Left renal pelvis (tissue), 4 donors: ENCODE measurements at regions not wholly inside any gene's neighbourhood (a gene's known extent, or its start where the extent isn't known, plus 50 kb on each side); places are given as distances from the start of the nearest gene placed in this dataset.

Experiments
- DNase-seq, 4 donors: peaks; one replicate each; pipeline ENCODE4 v3.0.0-alpha.2; 2013; ENCODE audit warnings: low read depth in 4 of 4, low spot score in 3 of 4

DNA sequence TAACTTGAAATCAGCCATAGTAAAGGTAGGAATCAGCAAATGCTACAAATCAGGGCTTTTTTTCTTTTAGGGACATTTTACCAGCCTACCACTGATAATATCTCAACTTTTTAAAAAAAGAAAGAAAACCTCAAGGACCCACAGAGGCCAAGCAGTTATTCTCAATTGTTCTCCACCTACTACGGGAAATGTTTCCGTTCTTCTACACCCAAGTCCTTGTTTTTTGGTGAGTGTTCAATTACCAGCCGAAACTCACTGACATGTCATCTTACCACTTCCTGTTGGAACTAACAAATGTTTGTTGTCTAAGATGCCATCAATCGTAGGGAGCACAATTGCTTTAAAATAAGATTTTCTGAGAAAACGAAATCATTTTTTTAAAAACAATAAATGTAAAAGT lies 50.2 kb upstream of the CDK1 start:
- no peak for DNase-seq

DNA sequence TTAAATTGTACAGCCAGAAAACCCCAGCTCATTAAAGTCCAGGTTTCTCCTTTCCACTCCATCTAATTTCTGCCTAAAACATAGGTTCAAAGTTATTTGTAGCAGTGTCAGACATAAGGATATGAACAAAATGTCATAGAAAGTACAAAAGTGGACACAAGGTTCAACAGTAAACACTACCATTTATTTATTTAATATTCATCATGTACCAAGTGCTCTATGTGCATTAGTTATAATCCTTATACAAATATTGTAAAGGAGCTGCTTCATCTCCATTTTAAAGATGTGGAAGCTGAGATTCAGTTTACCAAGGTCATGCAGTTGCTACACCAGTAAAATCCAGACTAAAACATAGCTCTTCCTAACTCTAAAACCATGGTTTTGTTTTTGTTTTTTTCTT lies 52.0 kb upstream of the CDK1 start:
- no peak for DNase-seq

- DNase-seq, result no peak
Measured at GRCh38 chr10:60722623-60723022, 55.7 kb upstream of the CDK1 start.

- no peak for DNase-seq
Measured at GRCh38 chr10:60719721-60720120, 58.6 kb upstream of the CDK1 start.

DNA sequence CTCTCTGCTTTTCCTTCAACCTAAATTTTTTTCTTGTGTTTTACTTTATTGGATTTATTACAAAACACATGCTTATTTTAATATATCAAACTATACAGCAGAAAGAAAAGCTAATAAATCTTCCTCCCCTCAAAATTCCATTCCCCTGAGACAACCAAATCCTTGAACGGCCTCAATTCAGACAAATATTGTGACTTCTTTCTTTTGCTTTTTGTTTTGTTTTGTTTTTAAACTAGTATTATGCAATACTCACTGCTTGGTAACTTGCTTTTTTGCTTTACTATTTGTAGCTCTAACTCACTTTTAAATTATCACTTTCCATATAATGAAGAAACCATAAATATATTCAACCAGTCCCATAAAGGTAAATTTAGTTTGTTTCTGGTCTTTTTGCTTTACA lies 59.4 kb upstream of the CDK1 start:
- DNase-seq, result no peak

DNA sequence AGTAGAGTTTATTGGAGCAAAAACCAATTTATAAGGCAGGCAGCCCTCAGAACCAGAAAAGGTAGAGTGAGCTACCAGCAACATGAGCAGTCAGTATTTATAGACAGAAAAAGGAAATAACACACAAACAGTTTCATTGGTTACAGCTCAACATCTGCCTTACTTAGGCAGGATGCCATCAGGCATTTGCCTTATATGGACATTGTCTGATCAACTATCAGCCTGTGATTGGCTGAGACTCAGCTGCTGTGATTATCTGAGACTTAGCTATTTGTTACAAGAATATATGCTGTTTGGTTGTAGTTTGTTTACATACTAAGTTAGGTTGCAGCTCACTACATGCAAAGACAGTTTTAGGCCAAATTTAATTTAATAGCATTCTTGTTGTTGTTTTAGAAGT lies 60.4 kb upstream of the CDK1 start:
- no peak for DNase-seq

DNA sequence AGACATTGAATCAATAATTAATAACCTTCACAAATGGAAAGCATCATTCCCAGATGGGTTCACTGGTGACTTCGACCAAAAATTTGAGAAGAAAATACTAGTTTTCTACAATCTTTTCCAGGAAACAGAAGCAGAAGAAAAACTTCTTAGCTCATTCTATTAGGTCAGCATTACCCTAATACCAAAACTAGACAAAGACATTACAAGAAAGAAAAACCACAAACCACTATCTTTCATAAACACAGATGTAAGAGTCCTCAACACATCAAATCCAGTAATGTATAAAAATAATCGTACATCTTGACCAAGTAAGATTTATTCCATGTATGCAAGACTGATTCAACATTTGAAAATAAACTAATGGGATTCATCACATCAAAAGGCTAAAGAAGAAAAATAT lies 64.0 kb upstream of the CDK1 start:
- no peak for DNase-seq

- no peak for DNase-seq
Measured at GRCh38 chr10:60711496-60711895, 66.8 kb upstream of the CDK1 start.

DNA sequence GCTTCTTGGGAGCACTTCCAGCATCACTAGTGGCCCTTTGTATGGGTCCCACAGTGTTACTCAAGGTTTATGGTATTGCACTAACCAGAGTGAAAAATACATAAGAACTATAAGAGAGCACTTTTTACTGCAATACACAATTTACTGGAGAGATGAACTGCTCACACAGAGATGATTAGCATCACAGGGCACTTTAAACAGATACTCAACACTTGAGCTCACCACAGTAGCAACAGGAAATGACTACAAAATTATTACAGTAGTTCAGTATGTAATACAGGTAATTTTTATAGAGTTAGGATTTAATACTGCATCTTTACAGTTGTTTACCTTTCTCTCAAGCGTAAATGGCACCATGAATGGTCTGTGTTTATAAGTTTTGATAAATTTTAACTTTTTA lies 68.2 kb upstream of the CDK1 start:
- no peak for DNase-seq

GRCh38 chr10:60708666-60709065 lies 69.6 kb upstream of the CDK1 start:
- DNase-seq, result no peak

- no peak for DNase-seq
Measured at GRCh38 chr10:60707841-60708240, 70.4 kb upstream of the CDK1 start.

DNA sequence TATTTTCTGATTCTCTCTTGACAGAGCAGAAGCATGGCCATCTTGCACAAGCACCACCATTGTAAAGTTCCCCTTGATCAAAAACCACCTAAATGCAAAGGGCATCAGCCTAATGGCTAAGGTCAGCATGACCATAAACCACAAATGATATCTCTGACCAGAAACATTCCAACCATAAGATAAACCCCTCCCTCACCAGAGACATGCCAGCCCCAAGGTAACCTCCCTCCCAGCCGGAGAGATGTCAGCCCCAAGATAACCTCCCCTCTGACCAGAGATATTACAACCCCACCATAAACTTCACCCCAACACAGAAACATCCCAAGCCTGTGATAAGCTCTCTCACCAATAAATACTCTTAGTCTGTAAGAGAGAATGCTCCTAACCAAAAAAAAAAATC lies 72.1 kb upstream of the CDK1 start:
- DNase-seq, result no peak

DNA sequence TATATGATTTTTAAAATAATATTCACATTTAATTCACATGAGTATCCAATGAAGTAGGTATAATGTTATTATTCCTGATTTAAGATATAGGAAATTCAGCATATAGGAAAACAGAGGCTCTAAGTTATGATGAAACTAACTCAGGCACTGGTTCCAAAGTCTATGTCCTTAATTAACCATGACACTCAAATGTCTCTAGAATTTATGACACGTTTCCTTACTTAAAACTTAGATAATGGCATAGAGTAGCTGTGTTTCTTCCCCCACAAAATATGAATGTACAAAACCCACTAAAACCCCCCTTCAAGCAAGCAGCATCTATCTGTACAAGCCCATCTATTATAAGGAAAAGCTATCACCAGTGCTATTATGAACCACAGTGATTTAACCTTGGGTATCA lies 72.9 kb upstream of the CDK1 start:
- DNase-seq, result no peak

- peak in 1 of 4 donors; percentile 5 for DNase-seq
Measured at GRCh38 chr10:60704471-60704870, 73.8 kb upstream of the CDK1 start.

GRCh38 chr10:60703266-60704041 lies 74.8 kb upstream of the CDK1 start:
- no peak for DNase-seq

DNA sequence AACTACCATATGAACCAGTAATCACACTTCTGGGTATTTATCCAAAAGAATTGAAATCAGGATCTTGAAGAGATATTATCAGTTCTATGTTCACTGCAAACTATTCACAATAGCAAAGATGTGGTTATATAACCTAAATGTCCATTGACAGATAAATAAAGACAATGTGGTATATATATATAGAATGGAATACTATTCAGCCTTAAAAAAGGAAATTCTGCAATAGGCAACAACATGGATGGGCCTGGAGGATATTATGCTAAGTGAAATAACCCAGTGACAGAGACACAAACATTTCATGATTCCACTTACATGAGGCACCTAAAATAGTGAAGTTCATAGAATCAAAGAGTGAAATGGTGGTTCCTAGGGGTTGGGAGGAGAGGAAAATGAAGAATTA lies 90.6 kb upstream of the CDK1 start:
- DNase-seq, result no peak

- DNase-seq, result no peak
Measured at GRCh38 chr10:60684091-60684490, 94.2 kb upstream of the CDK1 start.

DNA sequence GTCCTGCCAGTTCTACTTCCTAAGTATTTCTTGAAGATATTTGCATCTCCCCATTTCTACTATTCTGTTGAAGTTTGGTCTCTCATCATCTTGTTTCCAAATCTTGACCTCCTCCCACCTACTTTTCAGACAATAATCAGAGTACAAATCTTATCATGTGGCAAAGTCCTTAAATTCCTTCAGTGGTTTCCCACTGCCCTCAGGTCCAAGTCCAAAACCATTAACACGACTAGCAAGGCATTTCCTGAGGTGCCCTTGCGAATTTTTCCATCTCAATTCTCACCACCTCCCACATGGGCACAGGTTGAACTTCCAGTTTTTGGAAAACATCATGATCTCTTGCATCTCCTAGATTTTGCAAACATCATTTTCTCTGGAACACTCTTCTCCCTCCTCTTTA lies 97.2 kb upstream of the CDK1 start:
- DNase-seq, result no peak

DNA sequence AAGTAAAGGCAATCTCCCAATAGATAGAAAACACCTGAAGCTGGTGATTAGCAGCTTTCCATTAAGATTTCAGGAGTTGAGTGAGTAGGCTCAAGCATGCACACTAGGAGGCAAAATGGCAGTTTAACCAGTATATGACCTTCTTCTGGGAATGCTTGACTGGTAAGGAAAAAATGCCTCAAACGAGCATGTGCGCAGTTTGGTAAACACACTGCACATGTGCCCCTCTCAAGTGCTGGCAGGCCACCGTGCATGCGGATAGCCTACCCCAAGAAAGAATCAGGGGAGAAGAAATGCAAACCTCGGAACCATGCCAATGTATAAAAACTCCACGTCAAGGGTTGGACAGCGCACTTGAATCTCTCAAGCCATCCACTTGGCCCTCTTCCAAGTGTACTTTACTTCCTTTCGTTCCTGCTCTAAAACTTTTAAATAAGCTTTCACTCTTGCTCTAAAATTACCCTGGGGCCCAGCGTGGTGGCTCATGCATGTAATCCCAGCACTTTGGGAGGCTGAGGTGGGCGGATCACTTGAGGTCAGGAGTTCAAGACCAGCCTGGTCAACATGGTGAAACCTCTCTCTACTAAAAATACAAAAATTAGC lies 98.8 kb upstream of the CDK1 start:
- no peak for DNase-seq

DNA sequence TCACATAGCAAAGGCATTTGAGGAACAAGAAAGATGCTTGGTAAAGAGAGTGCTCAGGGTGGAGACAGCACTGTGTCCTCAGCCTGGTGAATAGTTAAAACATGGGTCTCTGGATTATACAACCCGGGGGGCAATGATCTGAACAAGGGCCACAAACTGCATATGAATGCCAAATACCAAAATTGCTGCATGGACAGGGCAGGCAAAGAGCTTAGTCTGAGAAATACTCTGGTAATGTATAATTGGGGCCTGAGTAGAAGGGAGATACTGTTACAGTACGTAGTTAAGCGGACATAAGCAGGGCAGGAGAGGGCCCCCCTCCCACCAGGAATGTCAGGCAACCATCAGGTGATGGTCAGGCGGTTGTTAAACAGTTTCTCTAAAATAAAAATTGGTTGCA lies 99.3 kb upstream of the CDK1 start:
- no peak for DNase-seq

DNA sequence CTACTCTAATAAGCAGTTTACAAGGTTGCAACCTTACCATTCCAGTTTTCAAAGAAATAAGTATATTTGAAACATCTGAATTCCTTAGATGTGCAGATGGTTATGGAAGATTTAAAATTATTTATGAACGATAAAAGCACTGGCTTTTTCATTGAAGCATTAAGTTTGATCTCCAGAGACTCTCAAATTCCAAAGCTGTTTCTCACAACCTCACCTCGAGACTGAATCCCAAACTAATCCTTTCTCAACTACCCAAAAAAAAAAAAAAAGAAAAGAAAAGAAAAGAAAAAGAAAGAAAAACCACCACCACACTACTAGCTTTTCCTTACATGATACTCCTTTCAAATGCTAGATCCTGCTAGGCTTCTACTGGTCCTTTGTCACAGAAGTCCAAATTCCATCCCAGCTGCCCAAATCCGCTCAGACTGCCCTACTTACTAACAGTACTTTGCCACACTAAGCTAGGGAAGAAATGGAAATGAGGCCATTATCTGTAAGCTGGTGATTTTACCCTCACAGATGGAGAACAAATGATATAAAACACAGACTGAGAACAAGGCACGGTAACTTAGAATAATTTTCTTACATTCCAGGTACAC lies 100.6 kb upstream of the CDK1 start:
- DNase-seq, result no peak

GRCh38 chr10:60675236-60675635 lies 103.0 kb upstream of the CDK1 start:
- no peak for DNase-seq
